ENCODE measurements at regions not wholly inside any gene's neighbourhood (a gene's known extent, or its start where the extent isn't known, plus 50 kb on each side); places are given as distances from the start of the nearest gene placed in this dataset.
A peak's percentile ranks its signal among the peaks of the same experiment; 100 is the strongest.

DNA sequence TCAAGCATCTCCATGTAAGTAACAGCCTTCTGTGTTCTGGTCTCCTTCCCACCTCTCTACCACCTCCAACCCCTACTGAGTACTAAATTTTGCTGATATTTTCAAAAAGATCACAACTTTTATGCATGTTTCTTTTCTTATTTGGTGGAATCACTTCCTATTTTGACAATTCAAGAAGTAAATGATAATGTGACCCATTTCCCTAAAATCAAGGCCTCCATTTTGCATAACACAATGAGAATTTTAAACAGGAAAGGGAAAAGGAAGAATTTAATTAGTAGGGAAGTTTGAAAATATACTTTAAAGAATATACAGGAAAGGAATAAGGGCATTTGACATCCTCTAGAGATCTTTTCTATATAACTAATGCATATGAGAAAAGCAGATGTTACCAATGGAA lies 212.9 kb upstream of the RASA1 start:
- peak; percentile 29 to 58 for DNase-seq

DNA sequence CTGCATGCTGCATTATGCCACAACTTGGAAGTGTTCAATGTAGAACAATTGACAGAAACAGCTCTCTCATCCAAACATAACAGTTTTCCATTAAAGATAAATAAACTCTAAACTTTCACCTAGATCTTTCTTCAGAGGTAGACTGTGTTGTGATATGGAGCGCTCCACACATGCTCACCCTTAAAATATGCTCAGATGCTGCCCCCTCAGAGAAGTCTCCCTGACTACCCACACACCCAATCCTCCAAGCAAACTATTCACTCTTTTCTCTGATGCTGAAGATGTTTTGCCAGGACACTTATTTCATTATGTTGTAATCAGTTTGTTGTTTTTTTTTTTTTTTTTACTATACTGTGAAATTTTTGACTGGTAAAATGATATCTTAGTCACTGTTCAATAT lies 206.6 kb upstream of the RASA1 start:
- no peak for DNase-seq

DNA sequence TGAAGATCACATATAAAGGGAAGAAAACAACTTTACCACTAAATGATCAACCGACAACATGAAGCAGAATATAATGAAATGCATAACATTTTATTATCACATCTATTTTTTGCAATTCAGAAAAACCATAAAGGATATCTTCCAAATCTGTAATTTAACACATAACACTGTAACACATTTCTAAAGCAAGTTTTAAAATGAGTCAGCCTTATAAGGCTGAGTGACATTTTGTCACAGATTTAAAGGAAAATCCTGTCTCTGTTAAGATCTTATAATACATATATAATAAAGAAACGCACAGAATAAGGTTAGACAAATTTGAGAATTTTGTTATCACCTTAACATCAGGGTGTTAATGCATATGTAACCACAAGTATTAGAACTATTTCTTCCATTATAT lies 198.4 kb upstream of the RASA1 start:
- no peak for DNase-seq

DNA sequence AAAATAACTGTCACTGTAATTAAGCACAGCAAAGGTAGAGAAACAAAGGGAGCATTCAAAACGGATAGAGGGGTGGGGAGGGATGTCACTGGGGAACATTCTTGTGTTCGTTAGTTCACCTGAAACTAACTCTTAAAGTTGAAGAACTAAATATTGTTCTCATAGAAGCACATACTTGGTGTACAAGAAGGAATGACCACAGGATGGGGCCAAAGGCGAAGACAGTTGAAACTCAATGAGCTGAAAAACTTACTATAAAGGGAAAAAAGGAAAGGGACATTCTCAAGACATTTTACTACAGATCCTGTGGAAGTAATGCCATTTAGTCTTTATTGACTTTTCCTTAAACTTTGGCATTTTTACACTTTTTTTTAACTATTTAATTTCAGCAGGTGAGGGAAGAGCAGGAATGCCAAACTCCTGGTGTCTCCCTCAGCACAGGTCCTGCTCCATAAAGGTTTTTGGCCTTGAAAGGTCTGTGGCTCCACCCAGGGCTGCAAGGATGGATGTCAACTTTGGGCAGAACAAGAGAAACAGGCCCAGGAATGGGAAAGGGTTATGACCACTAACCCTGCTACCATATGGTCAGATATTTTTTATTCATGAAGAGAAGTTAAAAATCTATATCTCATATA lies 197.6 kb upstream of the RASA1 start:
- DNase-seq: peak; percentile 63 to 68

DNA sequence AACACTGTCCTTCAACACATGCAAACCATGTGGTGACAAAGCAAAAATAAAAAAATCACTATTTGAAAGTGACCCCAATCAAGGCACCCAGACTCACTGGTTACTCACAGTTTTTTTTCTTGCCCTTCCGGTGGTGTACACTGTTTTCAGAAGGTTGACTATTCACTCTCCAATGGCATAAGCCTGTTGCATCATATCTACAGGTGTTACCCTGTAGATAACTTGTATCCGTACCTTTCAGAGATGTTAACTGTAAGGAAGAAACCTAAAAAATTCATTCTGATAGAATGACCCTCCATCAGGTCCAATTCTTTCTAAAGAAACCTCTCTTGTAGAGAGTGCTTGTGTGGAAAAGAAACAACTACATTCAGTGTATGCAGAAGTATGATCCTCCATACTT lies 193.6 kb upstream of the RASA1 start:
- DNase-seq: no peak

DNA sequence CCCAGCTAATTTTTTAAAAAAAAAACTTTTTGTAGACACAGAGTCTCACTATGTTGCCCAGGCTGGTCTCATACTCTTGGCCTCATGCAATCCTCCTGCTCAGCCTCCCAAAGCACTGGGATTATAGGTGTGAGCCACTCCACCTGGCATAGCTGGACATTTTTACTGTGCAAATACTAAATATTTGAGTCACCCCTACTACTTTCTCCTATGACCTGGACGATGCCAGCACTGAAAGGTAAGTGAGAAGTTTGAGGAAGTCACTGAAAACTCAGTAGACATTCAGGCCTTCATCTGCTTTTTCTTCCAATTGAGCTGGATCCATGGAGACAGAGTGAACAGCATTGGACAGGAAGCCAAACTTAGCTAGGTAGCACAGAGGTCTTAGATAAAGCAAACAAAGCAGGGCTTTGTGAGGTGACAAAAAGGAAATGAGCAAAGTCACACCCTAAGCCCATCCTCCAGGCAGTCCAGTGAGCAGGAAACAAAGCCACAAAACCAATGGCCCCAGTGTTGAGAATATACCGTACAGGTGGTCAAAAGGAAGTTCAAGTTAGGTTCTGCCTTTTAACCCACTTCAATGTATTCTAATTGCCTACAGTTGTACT lies 192.6 kb upstream of the RASA1 start:
- DNase-seq: no peak

DNA sequence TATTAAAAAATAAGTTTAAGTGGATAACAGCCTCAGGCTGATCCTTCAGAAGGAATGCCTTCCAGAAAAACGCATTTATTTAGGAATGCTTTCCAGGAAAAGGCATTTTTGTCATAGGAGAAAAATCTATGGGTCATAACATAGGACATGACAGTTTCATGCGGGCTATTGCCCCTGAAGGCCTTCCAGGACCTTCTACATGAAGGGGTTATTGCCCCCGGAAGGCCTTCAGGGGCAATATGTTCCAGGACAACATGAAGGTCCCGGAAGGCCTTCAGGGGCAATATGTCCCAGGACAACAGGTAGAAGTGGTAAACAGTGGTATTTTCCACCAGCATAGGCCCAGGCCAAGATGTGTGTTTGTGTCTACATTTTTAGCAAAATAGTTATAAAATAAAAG lies 191.3 kb upstream of the RASA1 start:
- no peak for DNase-seq

DNA sequence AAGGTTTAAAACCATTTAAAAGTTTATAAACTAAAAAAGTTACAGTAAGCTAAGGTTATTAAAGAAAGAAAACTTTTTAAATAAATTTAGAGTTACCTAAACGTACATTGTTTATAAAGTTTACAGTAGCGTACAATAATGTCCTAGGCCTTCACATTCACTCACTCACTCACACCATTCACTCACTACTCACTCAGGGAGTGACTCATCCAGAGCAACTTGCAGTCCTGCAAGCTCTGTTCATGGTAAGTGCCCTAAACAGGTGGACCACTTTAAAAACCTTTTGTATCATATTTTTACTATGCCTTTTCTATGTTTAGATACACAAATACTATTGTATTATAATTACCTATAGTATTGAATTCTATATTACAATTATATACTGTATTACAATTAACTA lies 190.8 kb upstream of the RASA1 start:
- no peak for DNase-seq

DNA sequence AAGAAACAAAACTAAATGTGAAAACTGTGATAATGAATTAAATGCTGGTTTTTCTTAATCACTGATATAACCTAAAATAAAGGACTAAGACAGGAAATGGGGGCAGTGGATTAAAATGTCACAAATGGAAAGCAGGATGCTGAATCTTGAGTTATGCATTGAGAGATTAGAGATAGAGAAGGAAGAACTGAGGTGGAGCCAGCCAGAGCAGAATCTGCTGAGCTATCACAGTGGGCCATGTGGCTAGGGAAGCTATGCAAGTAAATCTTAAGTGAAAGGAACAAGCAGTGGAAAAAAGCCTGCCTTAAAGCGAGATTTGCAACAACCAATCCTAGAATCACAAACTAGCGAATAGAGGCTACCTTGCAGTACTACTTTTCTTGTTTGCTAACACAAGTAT lies 188.5 kb upstream of the RASA1 start:
- peak; percentile 36 to 53 for DNase-seq

DNA sequence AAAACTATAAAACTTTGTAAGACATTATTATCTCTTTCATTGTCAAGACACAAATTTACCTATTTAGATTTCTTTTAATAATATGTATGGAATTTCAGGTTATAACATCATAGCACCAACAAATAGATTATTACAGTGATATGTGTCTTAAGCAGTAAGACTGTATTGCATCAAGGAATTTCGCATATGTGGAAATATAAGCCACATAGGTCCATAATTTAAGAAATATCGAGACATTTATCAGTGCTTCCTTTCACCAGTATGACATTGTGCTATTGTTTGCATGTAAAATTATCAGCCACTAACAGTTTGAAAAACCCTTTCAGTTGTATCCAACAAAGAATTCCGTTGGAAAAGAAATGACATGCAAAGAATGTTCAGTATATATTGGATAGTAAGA lies 186.7 kb upstream of the RASA1 start:
- DNase-seq: peak; percentile 29 to 65

DNA sequence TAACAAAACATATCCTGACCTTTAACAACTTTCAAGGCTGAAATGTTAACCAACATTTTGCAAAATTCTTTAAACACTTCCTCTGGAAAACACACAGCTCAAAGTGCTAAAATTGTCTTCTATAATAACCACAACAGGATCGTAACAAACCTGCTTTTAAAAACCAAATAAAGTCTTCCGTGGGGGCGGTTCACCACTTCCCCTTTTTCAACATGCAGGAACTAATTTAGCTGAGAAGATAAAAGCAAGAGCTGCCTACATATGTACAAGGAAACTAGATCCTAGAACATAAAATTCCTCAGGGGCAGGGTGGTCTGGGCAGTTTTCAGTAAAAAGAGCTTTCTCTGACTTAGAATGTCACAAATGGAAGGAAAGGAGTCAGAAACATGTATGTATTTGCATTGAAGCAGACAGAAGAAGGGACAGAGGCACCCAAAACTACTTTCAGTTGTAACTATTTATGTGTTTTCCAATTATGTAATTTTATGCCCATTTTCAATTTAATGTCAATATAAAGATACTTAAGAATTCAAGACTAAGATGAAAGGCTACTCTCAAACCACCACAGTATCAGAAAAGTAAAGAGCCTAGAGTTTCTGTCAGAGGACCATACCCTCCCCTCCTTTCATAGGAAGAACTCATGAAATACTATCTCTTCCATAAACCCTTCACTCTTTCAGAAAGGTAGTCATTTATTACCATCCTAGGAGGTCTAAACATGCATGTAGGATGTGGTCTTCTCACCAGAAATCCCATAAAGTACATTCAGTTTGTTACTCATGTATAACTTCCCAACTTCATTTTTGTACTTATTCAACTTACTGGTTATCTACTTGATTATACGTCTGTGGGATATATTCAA lies 185.9 kb upstream of the RASA1 start:
- DNase-seq: peak; percentile 90 to 91

DNA sequence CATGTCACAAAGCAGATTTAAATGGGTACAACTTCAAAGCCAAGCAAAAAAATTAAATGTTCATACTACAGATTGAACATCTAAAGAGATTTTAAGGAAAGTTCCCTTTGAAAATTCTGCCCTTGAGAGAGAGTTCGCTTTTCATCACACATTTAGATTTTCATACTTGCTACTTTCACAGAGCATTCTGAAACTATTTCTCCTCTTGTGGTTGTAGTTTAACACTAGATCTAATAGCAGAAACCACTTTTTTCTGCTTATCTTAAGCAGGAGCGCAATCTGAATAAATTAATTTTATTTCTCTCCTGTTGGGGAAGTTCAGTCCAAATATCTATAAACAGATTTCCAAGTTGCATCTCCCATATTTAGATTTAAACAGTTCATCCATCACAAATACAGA lies 173.3 kb upstream of the RASA1 start:
- DNase-seq: no peak

DNA sequence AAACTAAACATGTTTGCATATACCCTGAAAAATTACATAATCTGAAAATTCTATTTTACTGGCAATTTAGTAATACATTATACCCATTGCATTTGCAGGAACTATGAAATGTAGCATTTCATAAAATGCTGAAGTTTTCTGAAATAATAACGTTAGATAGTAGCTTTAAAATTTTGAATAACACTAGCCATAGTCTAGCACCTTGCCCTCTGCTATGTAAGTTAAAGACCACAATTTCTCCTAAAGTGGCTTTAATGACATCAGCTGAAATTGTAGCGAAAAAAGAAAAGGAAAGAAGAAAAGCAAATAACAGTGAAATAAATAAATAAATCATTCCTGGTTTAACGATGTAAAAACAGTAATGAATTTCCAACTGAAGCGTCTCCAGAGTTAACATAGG lies 172.8 kb upstream of the RASA1 start:
- no peak for DNase-seq

DNA sequence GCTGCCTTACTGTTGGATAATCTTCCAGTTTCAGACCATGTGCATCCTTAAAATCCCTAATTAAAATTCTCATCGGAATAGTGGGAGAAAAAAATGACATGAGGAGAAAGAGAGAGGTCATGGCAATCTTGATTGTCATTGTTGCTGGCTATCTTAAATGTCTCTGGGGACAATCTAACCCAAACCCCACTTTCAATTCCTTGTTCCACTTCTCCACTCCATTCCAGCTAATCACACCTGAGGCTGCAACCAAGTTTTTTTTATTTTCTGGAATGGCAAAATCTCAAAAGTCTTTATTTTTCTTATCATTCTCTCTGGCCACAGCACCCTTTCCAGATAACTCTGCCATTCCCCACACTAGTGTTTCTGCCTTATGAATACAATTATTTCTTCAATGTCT lies 171.9 kb upstream of the RASA1 start:
- DNase-seq: no peak

DNA sequence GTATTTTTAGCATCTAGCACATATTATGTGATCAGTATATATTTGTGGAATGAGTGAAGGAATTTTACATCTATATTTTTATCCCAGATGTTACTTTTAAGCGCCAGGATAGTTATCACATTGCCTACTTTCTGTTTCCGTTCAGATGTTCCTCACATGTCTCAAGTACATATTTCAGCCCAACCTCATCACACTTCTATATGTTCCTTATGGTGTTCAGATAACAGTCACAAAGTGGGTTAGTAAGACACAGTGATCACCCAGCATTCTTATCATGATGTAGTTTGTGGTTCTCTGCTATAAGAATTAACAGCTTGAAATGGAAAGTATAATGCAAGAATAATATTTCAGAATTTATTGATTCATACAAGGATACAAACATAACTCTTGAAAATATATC lies 170.0 kb upstream of the RASA1 start:
- DNase-seq: no peak

DNA sequence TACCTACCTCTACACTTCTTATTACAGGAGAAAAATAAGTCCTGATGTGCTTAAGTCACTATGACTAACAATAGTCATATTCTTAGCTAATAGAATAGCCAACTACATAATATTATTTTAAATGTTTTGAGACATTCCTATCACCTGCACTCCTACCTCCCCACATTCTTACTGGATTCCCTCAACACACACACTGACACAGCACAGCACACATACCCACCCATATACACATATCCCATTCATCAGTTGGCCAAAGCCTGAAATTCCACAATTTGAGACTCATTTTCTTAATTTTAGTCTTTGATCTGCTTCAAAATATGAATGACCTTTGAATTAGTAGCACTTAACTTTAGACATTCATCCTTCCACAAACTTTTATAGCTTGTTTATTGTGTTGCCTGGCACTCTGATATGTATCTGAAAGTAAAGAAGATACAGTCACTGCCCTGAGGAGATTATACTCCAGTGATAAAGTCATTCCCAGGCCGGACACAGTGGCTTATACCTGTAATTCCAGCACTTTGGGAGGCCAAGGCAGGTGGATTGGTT lies 168.3 kb upstream of the RASA1 start:
- DNase-seq: no peak

DNA sequence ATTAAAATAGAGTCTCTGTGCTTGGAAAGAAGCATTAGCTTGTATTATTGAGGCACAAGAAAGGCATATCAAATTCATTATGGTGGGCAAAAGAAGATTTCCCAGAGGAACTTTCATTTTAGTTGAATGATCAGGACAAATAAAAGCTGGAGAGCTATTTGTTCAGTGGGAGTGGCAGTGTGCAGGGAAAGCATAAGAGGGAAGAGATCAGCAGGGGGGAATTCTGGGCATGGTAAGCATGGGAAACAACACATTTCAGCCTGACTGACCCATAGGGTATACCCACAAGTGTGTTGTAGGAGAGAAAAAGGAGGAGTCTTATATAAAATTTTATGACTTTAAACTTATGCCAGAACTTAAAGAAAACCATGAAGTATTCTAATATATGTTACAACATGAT lies 167.7 kb upstream of the RASA1 start:
- DNase-seq: no peak

DNA sequence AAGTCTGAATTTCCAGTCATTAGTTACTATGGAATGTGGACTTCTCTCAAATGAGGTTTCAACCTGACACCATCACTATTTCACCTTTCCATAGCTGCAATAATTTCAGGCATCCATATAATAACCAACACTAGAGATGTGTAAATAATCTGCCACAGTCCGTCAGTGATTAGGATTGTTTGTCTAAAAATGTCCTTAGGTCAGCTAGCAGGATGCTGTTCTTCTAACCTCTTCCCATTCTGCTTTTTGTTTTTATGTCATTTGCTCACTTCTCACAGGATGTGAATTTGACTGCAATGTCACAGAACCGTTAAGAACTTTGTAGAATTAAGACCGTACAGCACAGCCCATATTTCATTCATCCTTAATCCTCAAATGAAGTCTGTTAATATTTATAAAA lies 166.4 kb upstream of the RASA1 start:
- DNase-seq: no peak

DNA sequence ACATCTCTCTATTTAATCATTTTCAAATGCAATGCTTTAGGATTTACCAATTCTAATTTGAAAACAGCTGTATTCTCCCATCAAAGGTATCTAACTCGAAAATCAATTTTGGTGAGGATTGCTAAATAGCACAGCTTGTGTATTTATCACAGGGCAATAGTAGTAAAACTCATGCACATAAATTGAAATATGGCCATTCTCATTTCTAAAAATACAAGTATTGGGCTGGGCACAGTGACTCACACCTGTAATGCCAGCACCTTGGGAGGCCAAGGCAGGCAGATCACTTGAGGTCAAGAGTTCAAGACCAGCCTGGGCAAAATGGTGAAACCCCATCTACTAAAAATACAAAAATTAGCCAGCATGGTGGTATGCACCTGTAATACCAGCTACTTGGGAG lies 164.8 kb upstream of the RASA1 start:
- DNase-seq: no peak

DNA sequence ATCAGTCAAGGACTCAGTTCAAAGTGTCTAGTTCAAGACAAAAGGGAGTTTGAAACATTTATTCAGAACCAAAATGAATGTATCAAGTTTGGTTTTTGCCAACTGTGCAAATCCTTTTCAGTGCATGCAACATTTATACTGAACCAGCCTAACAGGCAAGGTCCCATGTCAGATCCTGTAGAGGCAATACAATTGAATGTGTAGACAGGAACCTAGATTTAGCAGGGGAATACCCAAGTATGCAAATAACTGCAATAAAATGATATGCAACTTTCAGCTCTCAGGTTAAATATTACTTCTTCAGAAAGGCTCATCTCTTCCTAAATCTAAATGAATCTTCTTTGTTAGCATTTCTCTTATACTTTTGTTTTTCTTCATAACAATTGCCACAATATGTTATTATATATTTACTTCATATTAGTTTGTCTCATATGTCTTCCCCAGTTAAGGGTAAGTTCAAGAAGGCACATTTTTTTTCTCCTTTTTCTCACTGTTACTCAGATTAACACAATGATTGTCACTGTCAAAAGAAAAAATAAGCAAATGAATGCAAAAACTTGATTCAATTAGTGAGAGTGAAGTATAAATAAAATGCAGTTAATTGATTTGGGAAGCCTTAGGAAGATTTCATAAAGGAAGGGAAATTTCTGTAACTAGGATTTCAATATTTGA lies 163.9 kb upstream of the RASA1 start:
- DNase-seq: peak; percentile 5 to 33

DNA sequence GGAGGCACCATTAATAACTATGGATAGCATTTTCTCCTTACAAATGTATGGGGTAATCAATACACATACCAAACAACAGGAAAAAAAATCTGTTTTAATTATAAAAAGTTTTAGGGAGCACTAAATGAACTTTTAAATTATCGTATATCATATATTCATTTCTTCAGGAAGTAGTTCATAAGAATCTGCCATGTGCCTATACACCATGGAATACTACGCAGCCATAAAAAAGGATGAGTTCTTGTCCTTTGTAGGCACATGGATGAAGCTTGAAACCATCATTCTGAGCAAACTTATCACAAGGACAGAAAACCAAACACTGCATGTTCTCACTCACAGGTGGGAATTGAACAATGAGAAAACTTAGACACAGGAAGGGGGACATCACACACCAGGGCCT lies 162.1 kb upstream of the RASA1 start:
- no peak for DNase-seq

DNA sequence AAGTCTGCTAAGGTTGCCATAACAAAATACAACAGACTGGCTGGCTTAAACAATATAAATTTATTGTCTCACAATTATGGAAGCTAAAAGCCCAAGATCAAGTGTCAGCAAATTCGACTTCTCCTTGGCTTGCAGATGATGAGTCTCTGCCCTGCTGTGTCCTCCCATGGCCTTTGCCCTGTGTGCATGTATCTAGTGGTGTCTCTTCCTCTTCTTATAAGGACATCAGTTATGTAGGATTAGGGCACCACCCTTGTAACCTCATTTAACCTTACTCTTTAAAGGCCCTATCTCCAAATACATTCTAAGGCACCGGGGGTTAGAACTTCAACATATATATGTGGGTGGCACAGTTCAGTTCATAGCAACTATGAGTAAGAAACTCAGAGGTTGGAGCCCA lies 157.9 kb upstream of the RASA1 start:
- DNase-seq: peak; percentile 71 to 78

DNA sequence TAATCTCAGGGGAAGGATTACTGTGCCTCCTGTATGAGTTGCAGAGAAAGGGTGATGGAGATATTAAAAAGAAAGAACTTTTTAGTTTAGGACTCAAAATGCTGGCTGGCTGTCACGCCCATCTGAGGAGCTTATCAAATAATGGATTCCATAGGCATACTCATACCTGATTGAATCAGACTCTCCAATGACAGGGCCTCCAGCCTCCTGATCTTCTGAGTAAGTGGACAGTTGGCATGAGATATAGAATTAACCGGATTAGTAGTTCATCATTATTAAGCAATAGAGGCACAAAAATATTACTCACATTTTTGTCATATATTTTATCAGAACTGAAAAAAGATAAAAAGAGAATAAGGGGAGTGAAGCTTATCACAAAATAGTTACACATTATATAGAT lies 157.0 kb upstream of the RASA1 start:
- DNase-seq: no peak

Data from inflammatory macrophage (primary cell).